Skin epidermis (tissue), 12 donors: ENCODE measurements at regions not wholly inside any gene's neighbourhood (a gene's known extent, or its start where the extent isn't known, plus 50 kb on each side); places are given as distances from the start of the nearest gene placed in this dataset.

Source experiments
- H3K27ac ChIP-seq, 21 experiments: fragments of 200-600 bp; sonication (generic) in 11 of 21; one replicate each; pipeline ENCODE4 v1.5.0; 2020; ENCODE audit warnings: mild to moderate bottlenecking in 3 of 21, inconsistent platforms in 2 of 21, moderate library complexity in 2 of 21
- H3K4me3 ChIP-seq, 7 experiments: fragments of 200-600 bp; sonication (generic) in 2 of 7; one replicate each; pipeline ENCODE4 v1.5.0; 2020; ENCODE audit warnings: inconsistent platforms in 2 of 7, mild to moderate bottlenecking in 2 of 7, moderate library complexity in 1 of 7

DNA sequence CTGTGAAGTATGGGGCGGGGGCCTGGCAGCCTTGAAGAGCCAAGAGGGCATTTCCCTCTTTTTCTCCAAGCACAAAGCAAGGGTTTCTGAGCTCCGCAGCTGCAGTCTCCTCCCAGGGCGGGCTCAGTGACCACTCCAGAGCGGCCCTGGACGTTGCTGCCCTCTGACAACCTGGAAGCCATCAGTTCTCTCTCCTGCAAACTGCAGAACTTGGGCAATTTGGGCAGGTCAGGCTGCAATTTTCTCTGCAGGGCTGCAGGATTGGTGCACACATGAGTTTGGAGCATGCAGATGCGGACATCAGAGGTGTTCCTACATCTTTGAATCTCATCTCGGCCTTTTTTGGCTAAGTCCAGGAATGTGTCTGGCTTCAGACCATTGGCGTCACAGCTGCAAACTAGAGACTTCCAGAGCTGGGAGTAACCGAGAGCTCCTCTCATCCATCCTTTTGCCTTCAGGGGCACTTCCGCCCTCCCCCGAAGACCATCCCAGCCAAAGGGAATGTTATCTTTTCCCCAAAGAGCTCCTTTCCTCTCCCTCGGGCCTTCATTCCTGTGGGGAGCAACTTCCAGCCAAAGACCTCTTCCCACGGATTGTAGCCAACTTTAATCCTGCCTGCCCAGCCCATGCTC, 139.6 kb upstream of the WNT4 start:
- H3K4me3 ChIP-seq: no peak overlapping the region
- H3K27ac ChIP-seq: no peak overlapping the region

- Histone ChIP-seq H3K27ac (no peak overlapping the region), H3K4me3 (no peak overlapping the region)
These were observed 140.7 kb upstream of the WNT4 start for GRCh38 chr1:22283596-22283995.

- Histone ChIP-seq H3K4me3 (no peak overlapping the region), H3K27ac (no peak overlapping the region)
These were observed 141.3 kb upstream of the WNT4 start for GRCh38 chr1:22284236-22284635.

GRCh38 chr1:22284906-22285548, 142.1 kb upstream of the WNT4 start:
- H3K4me3 ChIP-seq: no peak overlapping the region
- H3K27ac ChIP-seq: no peak overlapping the region

DNA sequence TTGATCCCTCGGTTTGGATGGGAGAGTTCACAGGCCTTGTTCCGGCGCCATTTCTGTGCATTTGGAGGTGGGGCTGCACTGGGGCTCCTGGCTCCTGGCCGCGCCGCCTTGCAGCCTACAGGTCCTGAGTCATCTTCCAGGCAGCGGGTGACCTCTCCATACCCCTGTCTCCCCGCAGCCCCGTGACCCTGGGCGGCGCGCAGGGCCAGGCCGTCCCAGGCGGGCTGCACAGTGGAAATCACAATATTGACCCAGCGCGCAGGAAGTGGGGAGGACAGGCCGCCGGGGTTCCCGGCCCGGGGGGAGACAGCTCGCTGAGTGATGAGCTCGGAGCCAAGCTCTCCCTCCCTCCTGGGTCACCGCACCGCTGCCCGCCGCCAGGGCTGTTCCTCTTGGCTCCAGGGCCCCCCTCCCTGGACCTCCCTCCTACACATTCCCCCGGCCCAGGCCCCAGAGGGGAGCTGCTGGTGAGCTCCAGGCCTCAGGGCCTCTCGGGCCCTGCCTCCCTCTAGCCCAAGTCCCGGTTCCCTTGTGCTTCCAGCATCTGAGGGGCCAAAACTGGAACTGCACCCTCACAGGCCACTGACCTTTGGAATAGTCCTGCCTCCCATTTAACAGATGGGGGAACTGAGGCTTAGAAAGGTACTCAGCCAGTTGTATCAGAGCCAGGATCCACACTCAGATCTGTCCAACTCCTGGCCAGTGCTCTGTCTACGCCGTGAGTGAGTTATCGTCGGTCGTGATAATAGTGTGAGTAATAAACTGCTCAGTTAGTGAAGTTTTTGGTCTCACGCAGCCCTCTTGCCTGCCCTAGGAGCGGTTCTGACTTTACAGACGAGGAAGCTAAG, 142.9 kb upstream of the WNT4 start:
- Histone ChIP-seq H3K27ac (no peak overlapping the region), H3K4me3 (no peak overlapping the region)

- Histone ChIP-seq H3K4me3 (no peak overlapping the region), H3K27ac (no peak overlapping the region)
These were observed 143.6 kb upstream of the WNT4 start for GRCh38 chr1:22286491-22286890.

DNA sequence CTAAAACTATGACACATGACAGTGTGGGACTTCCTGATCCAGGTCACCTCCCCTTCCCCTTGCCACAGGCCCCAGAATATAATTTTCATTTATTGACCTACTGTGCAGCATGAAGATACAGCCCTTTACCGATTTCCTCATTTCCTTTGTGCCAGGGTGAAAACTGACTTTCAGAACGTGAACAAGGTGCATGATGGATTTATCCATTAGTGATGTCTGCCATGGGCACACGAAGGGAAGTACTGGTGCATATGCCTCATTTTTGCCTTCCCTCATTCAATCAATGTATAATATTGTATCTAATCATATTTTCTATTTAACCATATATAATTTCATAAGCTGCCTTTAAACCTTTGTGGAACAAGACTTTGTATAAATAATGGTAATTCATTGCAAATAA, 144.4 kb upstream of the WNT4 start:
- H3K27ac ChIP-seq: no peak overlapping the region
- no peak overlapping the region for H3K4me3 ChIP-seq

- Histone ChIP-seq H3K27ac (no peak overlapping the region), H3K4me3 (no peak overlapping the region)
These were observed 145.1 kb upstream of the WNT4 start for GRCh38 chr1:22287946-22288520.

- H3K27ac ChIP-seq: no peak overlapping the region
- H3K4me3 ChIP-seq: no peak overlapping the region
These were observed 145.8 kb upstream of the WNT4 start for GRCh38 chr1:22288593-22289241.

- no peak overlapping the region for H3K4me3 ChIP-seq
- no peak overlapping the region for H3K27ac ChIP-seq
These were observed 146.6 kb upstream of the WNT4 start for GRCh38 chr1:22289307-22289995.

- H3K4me3 ChIP-seq: no peak overlapping the region
- H3K27ac ChIP-seq: no peak overlapping the region
These were observed 147.3 kb upstream of the WNT4 start for GRCh38 chr1:22290157-22290556.

GRCh38 chr1:22290611-22291010, 147.7 kb upstream of the WNT4 start:
- Histone ChIP-seq H3K27ac (no peak overlapping the region), H3K4me3 (no peak overlapping the region)

DNA sequence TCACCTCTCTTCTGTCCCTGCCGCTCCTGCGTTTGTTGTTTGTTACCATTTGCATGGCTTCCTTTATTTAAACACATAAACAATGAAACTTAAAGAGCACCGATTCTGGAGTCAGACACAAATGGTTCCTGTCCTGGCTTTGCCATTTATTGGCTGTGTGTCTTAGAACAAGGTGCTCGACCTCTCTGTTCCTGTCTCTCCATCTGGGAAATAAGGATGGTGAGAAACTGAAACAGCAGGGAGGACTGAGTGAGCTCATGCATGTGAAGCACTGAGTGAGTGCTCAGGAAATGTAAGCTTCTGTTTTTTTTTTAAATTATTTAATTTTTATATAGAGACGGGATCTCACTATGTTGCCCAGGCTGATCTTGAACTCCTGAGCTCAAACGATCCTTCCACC, 148.2 kb upstream of the WNT4 start:
- H3K4me3 ChIP-seq: no peak overlapping the region
- no peak overlapping the region for H3K27ac ChIP-seq

GRCh38 chr1:22291494-22291893, 148.6 kb upstream of the WNT4 start:
- Histone ChIP-seq H3K27ac (no peak overlapping the region), H3K4me3 (no peak overlapping the region)

GRCh38 chr1:22292011-22292788, 149.3 kb upstream of the WNT4 start:
- Histone ChIP-seq H3K4me3 (no peak overlapping the region), H3K27ac (no peak overlapping the region)

DNA sequence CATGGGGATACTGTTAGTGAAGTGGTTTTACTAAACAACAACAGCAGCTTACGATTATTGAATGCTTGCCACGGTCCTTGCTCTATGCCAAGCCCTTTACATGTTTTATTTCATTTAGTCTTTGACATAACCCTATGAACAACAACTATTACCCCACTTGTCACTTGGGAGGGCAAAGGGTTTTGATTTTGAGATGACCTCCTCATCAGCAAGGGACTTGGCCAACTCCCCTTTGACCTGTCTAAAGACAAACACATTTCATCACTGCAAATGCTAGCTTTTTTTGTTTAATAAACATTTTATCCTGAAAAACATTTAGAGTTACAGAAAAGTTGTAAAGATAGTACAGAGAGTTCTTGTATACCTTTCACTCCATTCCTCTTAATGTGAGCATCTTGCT, 152.5 kb upstream of the WNT4 start:
- H3K4me3 ChIP-seq: no peak overlapping the region
- H3K27ac ChIP-seq: no peak overlapping the region

- Histone ChIP-seq H3K4me3 (no peak overlapping the region), H3K27ac (peak overlapping the region in 2 of 21 experiments; percentile 61 to 68)
These were observed 153.0 kb upstream of the WNT4 start for GRCh38 chr1:22295856-22296255.

GRCh38 chr1:22296701-22297591, 154.0 kb upstream of the WNT4 start:
- peak overlapping the region in 10 of 21 experiments; percentile 6 to 73 (median 44) for H3K27ac ChIP-seq
- H3K4me3 ChIP-seq: no peak overlapping the region
